Transverse colon (tissue), 4 donors: ENCODE measurements at regions not wholly inside any gene's neighbourhood (a gene's known extent, or its start where the extent isn't known, plus 50 kb on each side); places are given as distances from the start of the nearest gene placed in this dataset.

ENCODE experiments used
- DNase-seq: peaks from one replicate; pipeline ENCODE4 v3.0.0-alpha.2; 2019
- H3K27ac ChIP-seq, 4 donors: fragments of 200-600 bp; sonication (generic); 2 replicates each; pipeline ENCODE4 v1.5.1; 2016 to 2018; ENCODE audit warnings: inconsistent platforms in 4 of 4
- H3K27me3 ChIP-seq: fragments of 200-600 bp; sonication (generic); 2 replicates; pipeline ENCODE4 v1.5.1; 2017; ENCODE audit warnings: inconsistent platforms
- H3K36me3 ChIP-seq, 4 donors: fragments of 200-600 bp; sonication (generic); 2 replicates each; pipeline ENCODE4 v1.5.1; 2017 to 2019; ENCODE audit warnings: inconsistent platforms in 4 of 4
- H3K4me1 ChIP-seq, 4 donors: fragments of 200-600 bp; sonication (generic); 2 replicates each; pipeline ENCODE4 v1.5.1; 2017 to 2020; ENCODE audit warnings: inconsistent platforms in 4 of 4
- H3K4me3 ChIP-seq, 4 donors: fragments of 200-600 bp; sonication (generic); 1 replicate in 1 of 4; 2 replicates in 3 of 4; pipeline versions ENCODE4 v1.5.1 to v1.6.1; 2017 to 2019; ENCODE audit warnings: inconsistent platforms in 4 of 4
- H3K9me3 ChIP-seq, 2 donors: fragments of 200-600 bp; sonication (generic); 2 replicates each; pipeline ENCODE4 v1.5.1; 2017 to 2019; ENCODE audit warnings: inconsistent platforms in 2 of 2
- EP300 ChIP-seq: sonication (generic); formaldehyde crosslinking; IDR thresholded peaks from one replicate; pipeline ENCODE4 v1.6.1; 2017; ENCODE audit warnings: antibody characterized with exemption, low read depth
- POLR2A ChIP-seq: fragments of 450-650 bp; IDR thresholded peaks from one replicate; pipeline ENCODE4 v1.6.1; 2016; ENCODE audit warnings: antibody characterized with exemption, mild to moderate bottlenecking, moderate library complexity
- POLR2AphosphoS5 ChIP-seq, 3 donors: sonication (generic); formaldehyde crosslinking; IDR thresholded peaks; one replicate each; pipeline ENCODE4 v1.6.1; 2016; ENCODE audit warnings: antibody characterized with exemption in 3 of 3
- WGBS, 2 donors: methylation state at CpG; one replicate each; pipeline ENCODE4 v1.1.5; 2018; ENCODE audit warnings: low coverage in 1 of 2; 5-methylcytosine and 5-hydroxymethylcytosine counted together
- in situ Hi-C, 4 donors: fragments of 200-750 bp; cut with MboI; loops; one replicate each; pipeline versions ENCODE4 v1.15.0 to v1.15.1; 2017; ENCODE audit warnings: low sequenced_read_pairs in 3 of 4, low pct_ligation_motif_present in 1 of 4, low pct_unique_long_range_greater_than_20kb in 1 of 4
- intact Hi-C: fragments of 100-400 bp; cut with DNase I; formaldehyde crosslinking; loops from one replicate; pipeline ENCODE4 v1.15.1; 2023; ENCODE audit warnings: low total_unique reads
- TF ChIP-seq, protein P1 (sequence below), 5 experiments: fragments of 200-600 bp in 3 of 5; fragments of 450-650 bp in 2 of 5; sonication (generic) in 3 of 5; IDR thresholded peaks; 1 replicate in 2 of 5; 2 replicates in 3 of 5; pipeline ENCODE4 v1.5.1; 2016 to 2017; ENCODE audit warnings: antibody characterized with exemption in 5 of 5, inconsistent platforms in 3 of 5, mild to moderate bottlenecking in 2 of 5, moderate library complexity in 1 of 5

DNA sequence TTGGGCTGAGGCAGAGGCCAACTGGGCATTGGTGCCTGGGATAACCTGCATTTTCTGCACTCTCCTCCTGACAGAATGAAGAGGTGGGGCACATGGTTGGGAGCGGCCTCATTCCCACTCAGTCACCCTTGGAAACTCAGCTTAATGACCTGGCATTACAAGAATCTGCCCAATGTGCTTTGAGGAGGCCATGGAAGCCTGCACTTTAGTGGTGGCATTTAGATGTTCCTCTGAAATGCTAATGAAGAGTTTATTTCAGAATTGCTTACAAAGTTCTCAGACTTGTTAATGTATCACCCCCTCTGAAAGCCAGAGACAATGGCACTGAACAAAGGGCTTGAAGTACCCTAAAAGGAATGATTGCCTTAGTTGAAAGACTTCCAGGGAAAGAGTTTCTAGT lies 71.4 kb upstream of the PARP11 start:
- Histone ChIP-seq H3K4me3 (no peak overlapping the region), H3K36me3 (no peaks in the 10 kb centered on the region), H3K27ac (no peak overlapping the region), H3K9me3 (no peaks in the 10 kb centered on the region), H3K4me1 (no peaks in the 10 kb centered on the region), H3K27me3 (peaks cover 5% of the 10 kb centered on the region)
- intact Hi-C loops (no loop called here), in situ Hi-C loops (no loop called here)
- DNase-seq: no peak
- TF ChIP-seq, protein P1, sequence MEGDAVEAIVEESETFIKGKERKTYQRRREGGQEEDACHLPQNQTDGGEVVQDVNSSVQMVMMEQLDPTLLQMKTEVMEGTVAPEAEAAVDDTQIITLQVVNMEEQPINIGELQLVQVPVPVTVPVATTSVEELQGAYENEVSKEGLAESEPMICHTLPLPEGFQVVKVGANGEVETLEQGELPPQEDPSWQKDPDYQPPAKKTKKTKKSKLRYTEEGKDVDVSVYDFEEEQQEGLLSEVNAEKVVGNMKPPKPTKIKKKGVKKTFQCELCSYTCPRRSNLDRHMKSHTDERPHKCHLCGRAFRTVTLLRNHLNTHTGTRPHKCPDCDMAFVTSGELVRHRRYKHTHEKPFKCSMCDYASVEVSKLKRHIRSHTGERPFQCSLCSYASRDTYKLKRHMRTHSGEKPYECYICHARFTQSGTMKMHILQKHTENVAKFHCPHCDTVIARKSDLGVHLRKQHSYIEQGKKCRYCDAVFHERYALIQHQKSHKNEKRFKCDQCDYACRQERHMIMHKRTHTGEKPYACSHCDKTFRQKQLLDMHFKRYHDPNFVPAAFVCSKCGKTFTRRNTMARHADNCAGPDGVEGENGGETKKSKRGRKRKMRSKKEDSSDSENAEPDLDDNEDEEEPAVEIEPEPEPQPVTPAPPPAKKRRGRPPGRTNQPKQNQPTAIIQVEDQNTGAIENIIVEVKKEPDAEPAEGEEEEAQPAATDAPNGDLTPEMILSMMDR (IDR thresholded peaks at IDR 0.05): no peak
- TF ChIP-seq POLR2A: no peak
- no peak for TF ChIP-seq POLR2AphosphoS5 (IDR thresholded peaks at IDR 0.05)
- TF ChIP-seq EP300: no peak
- WGBS, 2 donors: 60% methylated on average over 1 of the region's 1 CpG; no CpG with 5 or more reads in 1 of the 2 donors

- Histone ChIP-seq H3K4me1 (no peaks in the 10 kb centered on the region), H3K4me3 (no peak overlapping the region), H3K9me3 (no peaks in the 10 kb centered on the region), H3K27ac (no peak overlapping the region), H3K36me3 (no peaks in the 10 kb centered on the region), H3K27me3 (peaks cover 9% of the 10 kb centered on the region)
- TF ChIP-seq POLR2AphosphoS5 (IDR thresholded peaks at IDR 0.05) (no peak), POLR2A (no peak), EP300 (no peak)
- TF ChIP-seq, protein P1 (IDR thresholded peaks at IDR 0.05): no peak
- WGBS, 2 donors: 65 to 92% methylated on average over 3 of the region's 3 CpGs
- in situ Hi-C loops (no loop called here), intact Hi-C loops (no loop called here)
- no peak for DNase-seq
These were observed 64.9 kb upstream of the PARP11 start for GRCh38 chr12:3938042-3938544.

GRCh38 chr12:3935078-3935477 lies 61.9 kb upstream of the PARP11 start:
- Histone ChIP-seq H3K4me1 (no peaks in the 10 kb centered on the region), H3K4me3 (no peak overlapping the region), H3K9me3 (no peaks in the 10 kb centered on the region), H3K36me3 (no peaks in the 10 kb centered on the region), H3K27me3 (peaks cover 20% of the 10 kb centered on the region), H3K27ac (no peak overlapping the region)
- in situ Hi-C loops (no loop called here), intact Hi-C loops (no loop called here)
- TF ChIP-seq, protein P1 (IDR thresholded peaks at IDR 0.05): no peak
- no peak for TF ChIP-seq EP300
- TF ChIP-seq POLR2AphosphoS5 (IDR thresholded peaks at IDR 0.05): no peak
- TF ChIP-seq POLR2A: no peak
- no peak for DNase-seq
- WGBS, 2 donors: 58 to 87% methylated on average over 5 of the region's 5 CpGs

DNA sequence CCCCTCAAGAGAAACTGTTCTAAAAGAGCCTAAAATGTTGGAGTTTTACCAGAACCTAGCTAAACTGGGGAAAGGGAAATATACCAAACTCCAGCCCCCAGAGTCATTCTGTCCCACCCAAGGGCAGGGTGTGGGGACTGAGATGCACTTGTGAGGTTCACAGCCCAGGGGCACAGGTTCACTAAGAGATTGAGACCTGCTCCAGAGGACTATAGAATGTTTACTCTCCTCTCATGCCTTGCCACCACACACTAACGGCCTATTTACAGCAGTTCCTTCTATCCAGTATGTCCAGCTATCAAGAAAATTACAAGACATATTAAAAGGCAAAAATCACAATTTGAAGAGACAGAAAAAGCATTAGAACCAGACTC lies 60.6 kb upstream of the PARP11 start:
- in situ Hi-C loops: no loop called here
- H3K4me3 ChIP-seq: no peak overlapping the region
- no peak for DNase-seq
- H3K27me3 ChIP-seq: peaks cover 23% of the 10 kb centered on the region
- no peaks in the 10 kb centered on the region for H3K36me3 ChIP-seq
- H3K27ac ChIP-seq: no peak overlapping the region
- H3K4me1 ChIP-seq: no peaks in the 10 kb centered on the region
- TF ChIP-seq, protein P1 (IDR thresholded peaks at IDR 0.05): no peak
- no peak for TF ChIP-seq POLR2A
- H3K9me3 ChIP-seq: no peaks in the 10 kb centered on the region
- 38 to 47% methylated on average over 1 of the region's 1 CpG for WGBS, 2 donors
- intact Hi-C loops: no loop called here
